Activated CD8-positive, alpha-beta memory T cell treated with anti-CD3 and anti-CD28 coated beads for 4 hours (primary cell): ENCODE measurements at regions not wholly inside any gene's neighbourhood (a gene's known extent, or its start where the extent isn't known, plus 50 kb on each side); places are given as distances from the start of the nearest gene placed in this dataset.

Experiments used
- DNase-seq, 2 donors: peaks; one replicate each; pipeline ENCODE4 v3.0.0-alpha.2; 2020; ENCODE audit warnings: low read depth in 2 of 2

DNA sequence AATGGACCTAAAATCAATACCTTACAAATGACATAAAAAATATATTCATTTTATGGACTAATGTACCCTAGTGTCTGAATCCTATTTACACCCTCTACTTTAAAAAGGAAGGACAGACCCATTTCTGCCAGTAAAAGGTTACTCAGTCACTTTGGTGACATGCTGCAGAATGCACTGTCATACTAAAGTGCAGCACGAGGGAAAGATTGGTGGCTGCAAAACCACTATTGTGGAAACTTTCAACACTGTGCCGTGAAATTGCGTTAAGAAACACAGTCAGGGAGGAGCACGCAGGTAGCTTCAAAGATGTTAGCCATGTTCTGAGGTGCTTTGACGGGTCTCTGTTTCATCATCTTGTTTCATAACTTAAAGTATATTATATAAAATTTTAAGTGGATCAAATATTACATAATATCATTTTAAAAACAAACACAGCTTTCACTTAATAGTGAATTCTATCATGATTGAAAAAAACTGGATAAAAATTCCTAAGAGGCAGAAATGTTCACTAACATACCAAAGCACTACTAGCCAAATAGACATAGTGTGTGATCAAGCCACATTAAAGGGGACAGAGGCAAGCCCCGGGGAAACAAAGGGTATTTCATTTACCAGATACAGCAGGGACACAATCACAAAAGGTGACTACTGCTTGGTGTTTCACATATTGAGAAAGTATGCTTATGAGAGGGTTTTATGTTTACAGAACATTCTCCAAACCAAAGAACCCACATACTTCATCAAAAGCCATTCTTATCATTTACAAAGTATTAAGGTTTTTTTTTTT lies 330.8 kb upstream of the SOX5 start:
- DNase-seq: no peak

DNA sequence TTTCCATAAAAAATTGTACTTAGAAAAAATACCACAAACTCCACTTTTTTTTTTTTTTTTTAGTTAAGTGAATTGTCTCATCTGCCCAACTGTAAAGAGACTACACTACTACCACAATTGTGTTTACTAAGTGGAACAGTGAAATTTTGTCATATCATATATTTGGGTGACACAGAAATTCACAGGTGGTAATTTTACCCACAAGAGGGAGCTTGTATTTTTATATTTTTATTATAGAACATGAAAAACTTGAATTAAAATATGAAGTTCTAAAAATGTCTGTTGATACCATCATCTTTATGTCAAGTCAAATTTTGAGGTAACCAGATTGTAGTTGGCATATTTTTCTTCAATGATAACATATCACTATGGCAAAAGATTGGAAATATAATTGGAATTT lies 329.4 kb upstream of the SOX5 start:
- no peak for DNase-seq

DNA sequence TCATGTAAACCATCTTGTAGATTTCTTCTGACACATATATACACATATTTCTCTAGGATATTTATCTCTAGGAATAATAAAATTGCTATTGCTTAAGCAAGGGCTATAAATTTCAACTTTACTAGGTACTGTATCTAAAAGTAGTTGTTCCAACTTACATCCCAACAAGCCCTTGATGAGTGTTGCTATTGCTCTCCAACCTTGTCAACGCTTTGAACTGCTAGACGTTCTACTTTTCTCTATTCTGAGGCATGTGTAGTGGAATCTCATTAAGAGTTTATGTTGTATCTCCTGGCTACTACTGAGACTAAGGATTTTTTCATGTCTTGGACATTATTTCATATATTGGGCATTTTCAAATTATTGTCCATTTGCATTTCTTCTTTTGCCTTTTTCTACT lies 321.5 kb upstream of the SOX5 start:
- no peak for DNase-seq

DNA sequence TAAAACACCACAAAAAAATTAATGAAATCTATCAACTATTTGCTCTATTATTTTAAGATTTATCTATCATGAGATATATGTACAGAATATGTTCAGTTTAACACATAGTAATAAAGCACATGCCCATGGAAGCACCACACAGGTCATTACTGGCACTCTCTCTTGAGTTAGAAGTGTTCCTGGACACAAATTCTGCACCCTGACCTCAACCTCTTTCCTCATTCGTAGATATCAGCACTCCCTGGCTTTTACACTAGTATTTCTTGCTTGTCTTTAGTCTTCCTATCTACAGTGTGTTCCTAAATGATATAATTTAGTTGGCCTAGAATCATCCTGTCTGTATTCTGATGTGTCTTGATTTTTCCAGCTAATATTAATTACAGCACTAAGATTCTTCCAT lies 321.0 kb upstream of the SOX5 start:
- no peak for DNase-seq

DNA sequence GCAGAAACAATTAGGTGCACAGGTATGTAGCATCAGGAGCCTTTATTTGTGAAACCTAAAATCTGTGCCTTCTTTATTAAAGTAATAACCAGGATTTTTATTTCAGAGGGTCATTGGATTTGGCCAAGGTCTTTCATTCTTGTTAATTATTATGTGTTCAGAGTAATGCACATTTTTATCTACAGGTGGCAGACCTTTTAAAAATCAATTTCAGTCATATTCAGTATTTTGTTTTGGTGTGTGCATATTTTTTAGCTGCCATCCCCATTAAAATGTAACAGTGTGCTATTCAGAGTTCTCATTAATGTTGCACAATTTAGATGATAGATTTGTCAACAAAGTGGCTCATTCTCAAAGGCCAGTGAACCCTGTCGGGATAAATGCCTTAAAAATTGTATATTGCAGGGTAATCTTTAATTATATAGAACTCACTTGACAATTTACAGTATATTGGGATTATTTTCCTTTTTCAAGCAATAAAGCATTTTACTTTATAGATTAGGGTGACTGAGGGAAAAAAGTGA lies 319.3 kb upstream of the SOX5 start:
- DNase-seq: no peak

DNA sequence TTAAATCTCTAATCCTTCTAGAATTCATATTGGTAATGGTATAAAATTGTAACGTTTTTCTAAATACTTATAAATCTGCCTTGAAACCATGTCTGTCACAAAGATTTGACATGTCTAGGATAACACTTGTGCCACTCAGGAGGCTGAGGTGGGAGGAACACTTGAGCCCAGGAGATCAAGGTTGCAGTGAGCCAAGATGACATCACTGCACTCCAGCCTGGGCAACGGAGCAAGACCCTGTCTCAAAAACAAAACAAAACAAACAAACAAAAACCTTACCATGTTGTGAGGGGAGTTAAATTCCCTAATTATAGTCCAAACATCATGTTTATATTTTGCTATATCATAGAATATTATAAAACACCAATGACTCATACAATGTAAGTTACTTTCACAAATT lies 317.5 kb upstream of the SOX5 start:
- DNase-seq: no peak

DNA sequence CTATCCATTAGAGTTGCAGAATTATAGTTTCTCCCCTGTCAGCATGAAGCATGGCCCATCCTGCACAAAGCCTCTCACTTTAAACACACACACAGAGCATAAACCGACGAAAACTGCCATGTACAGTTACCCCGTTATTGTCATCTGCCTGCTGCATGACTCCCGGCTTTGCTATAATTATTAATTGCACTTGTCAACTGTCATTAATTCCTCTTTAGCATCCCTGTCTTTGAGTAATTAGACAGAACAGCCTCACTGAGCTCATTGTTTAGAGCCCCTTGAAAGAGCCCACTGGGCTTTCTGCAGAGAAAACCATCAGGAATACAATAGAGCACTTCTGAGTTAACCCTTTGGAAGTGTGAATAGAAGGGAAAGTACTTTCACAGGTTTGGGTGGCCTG lies 307.2 kb upstream of the SOX5 start:
- no peak for DNase-seq

DNA sequence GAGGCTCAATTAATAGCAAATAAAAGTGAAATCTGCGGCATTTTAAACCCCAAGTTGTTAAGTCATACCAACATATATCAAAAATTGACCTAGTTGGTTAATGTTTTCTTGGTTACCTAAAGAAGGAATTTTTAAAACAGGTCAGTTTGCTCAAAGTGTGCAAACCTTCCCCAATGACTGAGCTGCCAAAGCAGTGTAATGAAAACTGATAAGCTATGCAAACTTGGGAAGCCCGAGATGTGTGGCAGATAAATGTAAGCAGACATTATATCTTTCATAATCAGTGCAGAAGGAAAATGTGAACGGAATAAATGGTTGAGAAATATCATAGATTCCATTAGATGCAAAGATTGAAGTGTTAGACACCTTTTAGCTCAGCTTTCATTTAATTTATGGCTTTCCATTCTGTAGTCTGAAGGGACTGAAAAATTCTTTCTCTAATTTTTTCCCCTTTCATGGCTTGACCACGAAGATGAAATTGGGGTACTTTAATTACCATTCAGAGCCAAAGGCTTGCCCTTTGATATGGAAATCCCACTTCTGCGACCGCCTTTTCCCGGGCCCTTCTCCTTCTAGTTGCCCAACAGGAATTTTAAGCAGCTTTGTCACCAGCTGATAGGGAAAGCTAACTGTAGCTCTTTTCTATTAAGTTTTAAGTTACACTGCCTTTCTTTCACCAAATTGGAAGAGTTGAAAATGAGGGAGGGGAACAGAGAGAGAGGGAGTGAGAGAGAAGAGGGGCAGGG lies 306.6 kb upstream of the SOX5 start:
- DNase-seq: no peak

DNA sequence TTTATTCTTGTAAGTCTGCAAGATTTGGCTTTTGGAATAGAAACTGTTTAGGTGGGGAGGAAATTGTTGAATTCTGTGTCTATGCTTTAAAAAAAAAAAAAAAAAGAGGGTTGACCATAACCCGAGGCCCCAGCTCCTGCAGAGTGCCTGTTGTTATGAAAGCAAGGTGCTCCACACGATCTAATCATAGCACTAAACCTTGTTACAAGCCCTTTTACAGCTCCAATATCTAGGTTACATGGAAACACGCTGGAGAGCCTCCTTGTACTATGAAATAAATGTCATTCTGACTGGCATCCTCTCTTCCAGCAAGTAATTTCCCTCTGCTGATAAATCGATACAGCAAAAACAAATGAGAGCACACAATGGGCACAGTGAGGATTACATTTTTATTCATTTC lies 303.1 kb upstream of the SOX5 start:
- no peak for DNase-seq

DNA sequence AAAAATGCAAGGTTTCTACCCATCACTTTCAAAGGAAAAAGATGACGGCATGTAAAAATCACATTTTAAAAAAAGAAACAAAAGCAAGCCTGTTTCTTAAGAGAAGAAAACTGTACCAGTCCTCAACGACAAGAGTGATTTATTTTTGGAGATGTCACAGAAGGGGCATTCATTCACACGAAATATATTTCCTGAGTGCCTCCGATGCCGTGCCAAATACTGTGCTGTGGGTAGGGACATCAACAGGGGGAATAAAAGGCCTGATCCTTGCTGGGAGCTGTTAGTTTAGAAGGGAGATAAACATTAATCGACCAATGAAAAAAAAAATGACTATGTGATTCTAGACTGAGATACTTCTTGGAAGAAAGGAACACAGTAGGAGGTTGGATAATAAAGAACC lies 297.5 kb upstream of the SOX5 start:
- DNase-seq: no peak

DNA sequence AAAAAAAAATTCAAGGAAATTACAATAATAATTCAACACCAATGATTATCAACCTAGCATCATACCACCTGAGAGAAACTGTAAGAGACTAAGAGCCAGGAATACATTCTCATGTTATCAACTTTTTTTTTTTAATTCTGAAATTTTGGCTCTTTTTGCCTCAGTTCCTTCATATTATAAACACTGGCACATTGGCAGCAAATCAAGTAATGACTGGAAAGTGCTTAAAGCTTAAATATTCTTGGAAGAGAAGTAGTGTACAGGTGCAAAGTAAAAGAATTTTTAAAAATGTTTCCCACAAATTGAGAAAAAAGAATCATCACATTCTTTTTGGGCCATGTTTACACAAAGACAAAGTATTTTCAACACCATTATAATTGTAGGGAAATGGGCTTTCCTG lies 296.9 kb upstream of the SOX5 start:
- DNase-seq: no peak

DNA sequence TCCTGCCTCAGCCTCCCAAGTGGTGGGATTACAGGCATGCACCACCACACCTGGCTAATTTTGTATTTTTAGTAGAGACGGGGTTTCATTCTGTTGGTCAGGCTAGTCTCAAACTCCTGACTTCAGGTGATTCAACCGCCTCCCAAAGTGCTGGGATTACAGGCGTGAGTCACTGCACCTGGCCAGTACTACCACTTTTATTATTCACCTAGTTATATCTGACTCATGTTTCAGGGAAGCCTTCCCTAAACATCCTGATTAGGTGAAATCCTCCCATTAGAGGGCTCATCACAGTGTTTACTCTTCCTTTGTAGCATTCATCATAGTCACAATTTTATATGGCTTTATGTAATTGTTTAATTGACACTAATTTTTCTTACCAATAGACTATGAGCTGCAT lies 295.3 kb upstream of the SOX5 start:
- no peak for DNase-seq

DNA sequence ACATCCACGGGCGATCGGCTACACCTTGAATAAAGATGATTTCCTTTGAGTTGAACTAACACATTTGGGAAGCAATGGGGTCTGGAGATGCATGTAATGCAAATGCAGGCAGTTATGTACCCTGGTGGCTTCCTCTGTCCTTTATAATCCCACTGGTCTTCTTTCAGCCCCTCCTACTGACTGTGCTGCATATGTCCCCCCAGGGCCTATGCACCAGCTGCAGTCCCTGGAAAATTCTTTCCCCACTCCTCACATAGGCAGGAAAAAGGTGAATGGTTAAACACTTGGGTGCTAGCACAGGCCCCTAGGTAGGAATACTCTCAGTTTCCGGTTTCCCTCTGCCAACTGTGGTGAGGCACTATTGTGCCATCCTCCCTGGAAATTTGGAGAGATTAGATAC lies 294.8 kb upstream of the SOX5 start:
- DNase-seq: no peak

DNA sequence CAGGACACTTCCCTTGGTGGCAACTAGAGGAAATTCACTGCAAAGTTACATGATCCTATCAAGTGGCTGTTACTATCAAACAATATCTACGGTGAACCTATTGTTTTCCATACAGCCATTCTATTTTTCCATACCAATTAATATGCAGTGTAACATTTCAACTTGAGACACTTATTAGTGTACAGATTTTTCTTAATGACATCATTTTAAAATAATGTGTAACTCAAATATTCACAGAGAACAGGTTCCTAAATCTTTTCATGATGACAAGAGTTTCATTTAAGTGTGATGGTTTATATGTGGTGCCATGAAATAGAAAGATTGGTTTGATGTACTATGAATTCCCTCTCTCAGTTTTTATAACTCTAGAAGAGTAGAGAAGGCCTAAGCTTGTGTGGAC lies 291.2 kb upstream of the SOX5 start:
- no peak for DNase-seq

DNA sequence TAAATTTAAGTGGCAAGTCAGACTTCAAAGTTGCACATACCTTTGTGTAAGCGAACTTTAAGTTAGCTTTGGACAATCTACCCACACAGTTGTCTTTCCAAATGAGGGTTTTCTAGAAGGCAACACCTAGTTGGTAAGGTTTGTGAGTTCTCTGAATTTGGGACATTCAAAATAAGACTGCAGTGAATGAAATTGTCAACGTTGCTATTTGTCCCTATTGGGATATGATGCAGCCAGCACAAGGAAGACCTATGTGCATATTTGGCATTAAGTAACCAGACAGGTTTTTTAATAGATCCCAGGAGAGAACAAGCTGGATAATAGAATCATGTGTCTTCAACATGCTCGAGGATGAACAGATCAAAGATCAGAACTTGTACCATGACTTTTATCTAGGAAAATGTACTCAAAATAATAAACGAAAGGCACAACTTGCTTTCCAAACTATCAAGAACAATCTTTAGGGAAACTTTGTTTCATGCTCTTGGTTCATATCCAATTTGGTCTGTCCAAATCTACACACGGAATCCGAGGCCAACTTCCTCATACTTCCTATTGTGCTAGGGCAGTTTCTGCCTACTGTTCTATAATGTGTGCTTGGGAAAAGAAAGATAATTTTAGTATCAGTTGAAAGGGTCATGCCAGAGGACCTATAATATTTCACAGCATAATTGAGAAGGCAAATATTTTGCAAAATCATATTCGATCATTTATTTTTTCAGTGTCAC lies 284.2 kb upstream of the SOX5 start:
- no peak for DNase-seq

DNA sequence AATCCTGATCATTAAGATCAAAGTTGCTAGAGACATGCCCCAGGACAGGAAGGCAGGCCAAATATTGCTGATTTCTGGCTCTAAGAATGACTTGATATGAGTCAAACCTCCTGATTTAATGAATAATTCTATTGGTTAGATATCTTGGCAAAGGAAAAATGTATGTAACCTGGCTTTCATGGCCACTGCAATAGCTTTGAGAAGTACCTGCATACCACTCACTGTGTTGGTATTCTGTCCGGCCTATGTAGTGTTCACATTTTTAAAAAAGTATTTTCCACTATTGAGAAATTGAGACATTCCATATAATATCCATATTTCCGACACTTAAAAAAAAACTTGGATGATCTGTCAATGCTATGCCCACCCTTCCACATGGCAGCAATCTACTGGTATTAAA lies 283.1 kb upstream of the SOX5 start:
- DNase-seq: no peak

DNA sequence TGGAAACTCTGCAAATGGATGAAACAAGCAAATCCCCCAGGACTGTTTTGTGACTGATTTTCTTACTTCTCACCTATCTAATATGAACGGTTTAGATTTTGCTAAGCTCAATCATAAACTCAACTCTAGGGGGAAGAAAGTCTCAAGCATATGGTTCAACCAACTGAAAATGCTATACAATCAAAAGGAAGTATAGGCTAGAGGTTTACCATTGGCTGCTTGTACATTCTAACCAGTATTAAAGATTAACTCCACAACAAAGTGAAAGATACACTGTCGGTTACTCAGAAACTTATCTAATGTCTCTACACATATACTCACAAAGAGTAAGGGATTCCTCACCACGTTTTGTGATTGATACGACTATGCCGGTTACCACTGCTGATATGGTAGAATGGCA lies 281.8 kb upstream of the SOX5 start:
- DNase-seq: no peak

DNA sequence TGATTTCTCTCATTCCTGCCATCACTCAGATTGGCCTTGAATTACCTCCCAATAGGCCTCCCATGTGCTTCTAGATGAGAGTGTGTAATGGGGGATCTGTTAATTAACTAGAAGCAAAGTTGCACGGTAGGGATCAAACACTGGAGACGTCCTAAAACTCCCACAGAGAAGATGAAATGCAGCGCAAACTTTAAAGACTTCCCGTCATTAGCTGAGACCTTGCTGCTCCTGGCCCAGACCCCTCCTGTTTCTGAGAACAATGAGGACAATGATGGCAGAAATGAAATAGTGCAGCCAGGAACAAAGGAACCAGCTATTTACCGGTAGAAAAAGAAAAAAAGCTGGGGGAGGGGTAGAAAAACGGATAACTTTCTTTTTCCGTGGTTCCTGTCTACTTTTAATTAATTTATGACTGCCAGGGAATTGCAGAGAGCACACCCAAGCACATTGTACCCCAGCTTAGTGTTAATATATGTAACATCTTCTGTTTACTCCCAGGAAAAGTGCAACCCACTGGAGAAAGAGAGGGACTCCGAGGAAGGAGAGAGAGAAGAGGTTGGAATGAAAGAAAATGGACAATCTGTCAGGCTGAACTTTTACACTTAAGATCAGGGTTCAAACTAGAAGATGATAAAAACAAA lies 280.7 kb upstream of the SOX5 start:
- DNase-seq: no peak

DNA sequence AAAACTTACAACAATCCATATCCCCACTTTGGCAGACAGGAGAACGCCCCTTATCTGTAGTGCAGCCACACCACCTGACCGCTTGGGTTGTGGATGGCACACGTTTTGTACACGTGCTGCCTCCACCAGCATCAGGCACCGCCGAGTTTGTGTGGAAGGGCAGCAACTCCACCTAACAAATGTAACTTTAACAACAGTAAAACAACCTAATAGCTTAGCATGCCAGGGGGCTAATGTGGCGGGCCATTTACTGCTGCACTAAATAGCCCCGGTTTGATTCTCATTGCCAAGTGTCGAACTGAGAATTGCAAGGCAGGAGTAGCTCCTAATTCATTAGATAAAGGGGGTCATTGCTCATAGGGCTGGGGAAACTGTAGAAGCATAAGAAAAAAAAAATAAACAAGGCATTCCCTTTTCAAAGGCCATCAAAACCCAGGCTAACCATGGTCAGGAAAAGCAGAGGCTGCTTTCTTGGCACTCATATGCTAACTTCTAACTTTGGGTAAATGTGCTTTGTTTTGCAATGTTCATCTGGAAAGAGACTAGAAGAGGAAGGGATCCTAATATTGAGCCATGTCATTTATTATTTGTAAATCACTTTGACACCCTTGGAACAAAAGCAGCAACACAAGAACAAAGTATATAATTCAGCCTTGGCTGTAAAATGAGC lies 279.7 kb upstream of the SOX5 start:
- no peak for DNase-seq

DNA sequence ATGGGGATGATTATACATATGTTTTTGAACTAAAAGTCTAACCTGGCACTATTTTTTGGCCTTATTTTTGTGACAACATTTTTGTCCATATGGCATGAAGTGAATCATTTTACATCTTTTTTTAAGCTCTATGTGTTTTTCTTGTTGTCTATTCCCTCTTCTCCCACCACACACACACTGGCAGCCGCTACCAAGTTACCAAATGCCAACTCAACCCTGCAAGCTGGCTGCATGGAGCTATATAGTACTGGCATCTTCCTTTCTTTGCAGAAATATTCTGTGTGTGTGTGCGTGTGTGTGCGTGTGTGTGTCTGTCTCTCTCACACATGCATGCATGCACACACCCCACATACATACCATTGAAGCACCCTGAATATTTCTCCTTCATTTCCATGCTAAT lies 278.9 kb upstream of the SOX5 start:
- no peak for DNase-seq

DNA sequence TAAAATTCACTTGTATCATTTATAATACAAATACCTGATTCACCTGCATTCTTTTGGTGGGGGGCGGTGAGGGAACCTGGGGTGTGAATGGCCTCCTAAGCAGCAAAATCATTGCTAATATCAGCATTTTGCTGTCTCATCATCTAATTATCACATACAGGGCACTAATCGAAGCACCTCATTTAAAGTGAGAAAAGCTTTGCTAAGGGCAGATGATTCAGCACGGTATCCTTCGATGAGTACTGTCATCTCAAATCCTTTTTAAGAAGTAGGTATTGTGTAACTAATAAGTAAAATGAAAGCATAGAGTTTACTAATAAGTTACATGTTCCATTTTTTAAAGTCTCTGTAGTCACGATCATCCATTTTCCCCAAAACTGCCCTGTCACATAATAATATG lies 278.1 kb upstream of the SOX5 start:
- no peak for DNase-seq
